H9 (cell line): ENCODE measurements at regions not wholly inside any gene's neighbourhood (a gene's known extent, or its start where the extent isn't known, plus 50 kb on each side); places are given as distances from the start of the nearest gene placed in this dataset.

Experiments used
- DNase-seq: peaks from one replicate; pipeline ENCODE4 v3.0.0-alpha.2; 2017
- H2AFZ ChIP-seq: one replicate; pipeline ENCODE4 v1.6.1; 2013; ENCODE audit warnings: mild to moderate bottlenecking, low read length, control low read depth, moderate library complexity
- H2AK5ac ChIP-seq: 2 replicates; pipeline ENCODE4 v1.6.1; 2013; ENCODE audit warnings: low read length, control low read depth, mixed read lengths; ENCODE audit not compliant: insufficient read length
- H2BK120ac ChIP-seq: one replicate; pipeline ENCODE4 v1.6.1; 2013; ENCODE audit warnings: low read depth, mild to moderate bottlenecking, low read length, control low read depth, inconsistent platforms; ENCODE audit not compliant: poor library complexity, severe bottlenecking
- H2BK12ac ChIP-seq: 2 replicates; pipeline ENCODE4 v1.6.1; 2013; ENCODE audit warnings: low read length, control low read depth, mixed read lengths, low read depth; ENCODE audit not compliant: insufficient read length
- H2BK15ac ChIP-seq: 2 replicates; pipeline ENCODE4 v1.6.1; 2013; ENCODE audit warnings: low read depth, low read length, control low read depth
- H2BK20ac ChIP-seq: one replicate; pipeline ENCODE4 v1.6.1; 2013; ENCODE audit warnings: low read depth, mild to moderate bottlenecking, low read length, control low read depth, inconsistent platforms; ENCODE audit not compliant: poor library complexity, severe bottlenecking
- H2BK5ac ChIP-seq: 2 replicates; pipeline ENCODE4 v1.6.1; 2013; ENCODE audit warnings: low read length, control low read depth, mixed read lengths; ENCODE audit not compliant: insufficient read length
- H3K14ac ChIP-seq: 2 replicates; pipeline ENCODE4 v1.6.1; 2013; ENCODE audit warnings: low read length, control low read depth; ENCODE audit not compliant: insufficient read depth
- H3K18ac ChIP-seq: 2 replicates; pipeline ENCODE4 v1.6.1; 2013; ENCODE audit warnings: low read depth, mild to moderate bottlenecking, mixed read lengths, low read length, control low read depth; ENCODE audit not compliant: insufficient read length
- H3K23ac ChIP-seq: 2 replicates; pipeline ENCODE4 v1.6.1; 2013; ENCODE audit warnings: low read length, control low read depth, mixed read lengths, low read depth; ENCODE audit not compliant: insufficient read length
- H3K23me2 ChIP-seq: 2 replicates; pipeline ENCODE4 v1.6.1; 2013; ENCODE audit warnings: low read depth, mild to moderate bottlenecking, mixed read lengths, low read length, control low read depth; ENCODE audit not compliant: insufficient read length, poor library complexity, severe bottlenecking
- H3K27ac ChIP-seq: 2 replicates; pipeline ENCODE4 v1.5.1; 2013; ENCODE audit warnings: low read length, control low read depth, mixed read lengths, low read depth; ENCODE audit not compliant: insufficient read length
- H3K27me3 ChIP-seq: 2 replicates; pipeline ENCODE4 v1.6.1; 2013; ENCODE audit warnings: low read length, control low read depth, inconsistent platforms; ENCODE audit not compliant: insufficient read depth
- H3K4ac ChIP-seq: 2 replicates; pipeline ENCODE4 v1.6.1; 2013; ENCODE audit warnings: low read depth, mild to moderate bottlenecking, control low read depth, inconsistent platforms, low read length, moderate library complexity
- H3K4me1 ChIP-seq: 2 replicates; pipeline ENCODE4 v1.6.1; 2013; ENCODE audit warnings: low read length, control low read depth, inconsistent platforms; ENCODE audit not compliant: insufficient read depth
- H3K4me2 ChIP-seq: 2 replicates; pipeline ENCODE4 v1.6.1; 2013; ENCODE audit warnings: low read length, control low read depth, mixed read lengths; ENCODE audit not compliant: insufficient read length, insufficient read depth
- H3K56ac ChIP-seq: 2 replicates; pipeline ENCODE4 v1.6.1; 2013; ENCODE audit warnings: low read depth, mild to moderate bottlenecking, mixed read lengths, low read length, control low read depth; ENCODE audit not compliant: insufficient read length
- H3K79me1 ChIP-seq: 2 replicates; pipeline ENCODE4 v1.6.1; 2013; ENCODE audit warnings: low read depth, mild to moderate bottlenecking, moderate library complexity, low read length, control low read depth, inconsistent platforms; ENCODE audit not compliant: insufficient read depth, poor library complexity, severe bottlenecking
- H3K79me2 ChIP-seq: 2 replicates; pipeline ENCODE4 v1.6.1; 2013; ENCODE audit warnings: low read length, control low read depth, inconsistent platforms; ENCODE audit not compliant: insufficient read depth
- H3K9ac ChIP-seq: 2 replicates; pipeline ENCODE4 v1.6.1; 2013; ENCODE audit warnings: low read length, control low read depth, mixed read lengths; ENCODE audit not compliant: insufficient read length; ENCODE audit errors: extremely low read depth
- H3K9me3 ChIP-seq: one replicate; pipeline ENCODE4 v1.6.1; 2013; ENCODE audit warnings: low read depth, low read length, inconsistent platforms; ENCODE audit not compliant: control insufficient read depth
- H3T11ph ChIP-seq: one replicate; pipeline ENCODE4 v1.6.1; 2013; ENCODE audit warnings: mild to moderate bottlenecking, low read length, control low read depth, inconsistent platforms
- H4K20me1 ChIP-seq: one replicate; pipeline ENCODE4 v1.6.1; 2013; ENCODE audit not compliant: control insufficient read depth, insufficient read length, insufficient read depth
- H4K5ac ChIP-seq: 2 replicates; pipeline ENCODE4 v1.6.1; 2013; ENCODE audit warnings: low read depth, mild to moderate bottlenecking, mixed read lengths, low read length, control low read depth; ENCODE audit not compliant: insufficient read length
- H4K8ac ChIP-seq: replicated peaks from 2 replicates; pipeline ENCODE4 v1.6.1; 2013; ENCODE audit warnings: low read length, control low read depth, mixed read lengths, low read depth; ENCODE audit not compliant: insufficient read length
- H4K91ac ChIP-seq: 2 replicates; pipeline ENCODE4 v1.6.1; 2013; ENCODE audit warnings: low read depth, mild to moderate bottlenecking, moderate library complexity, mixed read lengths, low read length, control low read depth; ENCODE audit not compliant: insufficient read length
- H3K27ac Mint-ChIP-seq, 3 experiments: 2 replicates in 2 of 3; 3 replicates in 1 of 3; pipeline ENCODE4 v1.8.0; 2020 to 2021; ENCODE audit warnings: mixed read lengths in 3 of 3, mild to moderate bottlenecking in 1 of 3, moderate library complexity in 1 of 3
- H3K27me3 Mint-ChIP-seq: 2 replicates; pipeline ENCODE4 v1.8.0; 2021; ENCODE audit warnings: low read depth, mild to moderate bottlenecking, moderate library complexity, mixed read lengths
- H3K36me3 Mint-ChIP-seq, 3 experiments: 2 replicates in 2 of 3; 3 replicates in 1 of 3; pipeline ENCODE4 v1.8.0; 2020 to 2021; ENCODE audit warnings: low read depth in 3 of 3, mixed read lengths in 3 of 3; ENCODE audit not compliant: insufficient read depth in 1 of 3
- H3K4me1 Mint-ChIP-seq, 2 experiments: 2 replicates each; pipeline ENCODE4 v1.8.0; 2020; ENCODE audit warnings: mixed read lengths in 2 of 2
- H3K4me3 Mint-ChIP-seq, 2 experiments: 2 replicates in 1 of 2; 3 replicates in 1 of 2; pipeline ENCODE4 v1.8.0; 2020 to 2021; ENCODE audit warnings: mild to moderate bottlenecking in 2 of 2, mixed read lengths in 2 of 2, moderate library complexity in 1 of 2
- H3K9me3 Mint-ChIP-seq, 2 experiments: 2 replicates in 1 of 2; 3 replicates in 1 of 2; pipeline ENCODE4 v1.8.0; 2020; ENCODE audit warnings: mild to moderate bottlenecking in 2 of 2, mixed read lengths in 2 of 2, moderate library complexity in 1 of 2
- CTCF ChIP-seq: fragments of 200-600 bp; sonication (generic); conservative IDR thresholded peaks from 3 replicates; pipeline ENCODE4 v1.8.0; 2021; ENCODE audit warnings: antibody characterized with exemption, mild to moderate bottlenecking
- WGBS: extraction: QIAGEN DNeasy Blood & Tissue Kit; methylation state at CpG from one replicate; pipeline ENCODE4 v1.1.7; 2013; ENCODE audit warnings: missing lambda C conversion rate, low lambda C conversion rate, mixed read lengths; ENCODE audit not compliant: insufficient read length; ENCODE audit errors: extremely low coverage; 5-methylcytosine and 5-hydroxymethylcytosine counted together

GRCh38 chr5:142446960-142447279 lies 122.1 kb upstream of the SPRY4 start:
- Histone ChIP-seq H3K79me1 (no peaks in the 10 kb centered on the region), H2BK5ac (no peak overlapping the region), H3K23me2 (no peaks in the 10 kb centered on the region), H3T11ph (no peak overlapping the region), H3K27me3 (no peaks in the 10 kb centered on the region), H4K20me1 (no peaks in the 10 kb centered on the region), H4K8ac (no peak overlapping the region), H3K4me2 (no peak overlapping the region), H3K23ac (no peak overlapping the region), H4K5ac (no peak overlapping the region), H3K14ac (no peak overlapping the region), H3K4me1 (no peaks in the 10 kb centered on the region; the same call in 1 of the 2 replicates), H3K56ac (no peak overlapping the region), H3K9ac (no peak overlapping the region), H2AK5ac (no peak overlapping the region), H4K91ac (no peak overlapping the region), H2BK120ac (no peak overlapping the region), H2BK20ac (no peak overlapping the region), H3K9me3 (no peaks in the 10 kb centered on the region), H3K18ac (no peak overlapping the region), H3K79me2 (no peaks in the 10 kb centered on the region), H3K27ac (no peak overlapping the region), H2BK15ac (no peak overlapping the region), H3K4ac (no peak overlapping the region), H2BK12ac (no peak overlapping the region), H2AFZ (no peak overlapping the region)
- Mint-ChIP-seq H3K4me1 (peaks cover 8 to 11% of the 10 kb centered on the region in 2 experiments), H3K27ac (no peak overlapping the region), H3K27me3 (no peaks in the 10 kb centered on the region), H3K36me3 (peaks cover 0 to 7% (median 6%) of the 10 kb centered on the region in 3 experiments; a peak in 4 of 7 replicates), H3K9me3 (peaks cover 0 to 16% of the 10 kb centered on the region in 2 experiments; a peak in 3 of 5 replicates), H3K4me3 (no peak overlapping the region)
- TF ChIP-seq CTCF: no peak
- no peak for DNase-seq
- WGBS: no CpG with 5 or more reads among the region's 3 CpGs
